ENCODE measurements at regions not wholly inside any gene's neighbourhood (a gene's known extent, or its start where the extent isn't known, plus 50 kb on each side); places are given as distances from the start of the nearest gene placed in this dataset.

DNA sequence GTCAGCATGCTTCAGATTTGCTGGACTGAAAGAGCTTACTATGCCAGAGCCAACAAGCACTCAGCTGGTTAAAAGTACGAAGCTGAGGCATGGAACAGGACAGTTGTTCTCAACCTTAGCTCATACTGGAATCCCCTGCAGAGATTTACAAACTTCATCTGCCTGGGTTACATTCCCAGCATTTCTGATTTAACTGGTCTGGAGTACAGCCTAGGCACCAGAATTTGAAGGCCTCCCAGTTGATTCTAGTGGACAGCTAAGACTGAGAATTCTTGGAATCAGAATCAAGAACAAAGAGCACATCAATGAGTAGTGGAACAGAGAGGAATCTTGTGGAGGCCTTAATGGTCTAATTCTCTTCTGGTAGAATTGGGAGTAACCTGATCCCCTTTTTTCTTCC is 298.2 kb upstream of the NXPH2 start:
- DNase-seq (ENCODE audit: low read depth): no peak
- TF ChIP-seq, protein P1, sequence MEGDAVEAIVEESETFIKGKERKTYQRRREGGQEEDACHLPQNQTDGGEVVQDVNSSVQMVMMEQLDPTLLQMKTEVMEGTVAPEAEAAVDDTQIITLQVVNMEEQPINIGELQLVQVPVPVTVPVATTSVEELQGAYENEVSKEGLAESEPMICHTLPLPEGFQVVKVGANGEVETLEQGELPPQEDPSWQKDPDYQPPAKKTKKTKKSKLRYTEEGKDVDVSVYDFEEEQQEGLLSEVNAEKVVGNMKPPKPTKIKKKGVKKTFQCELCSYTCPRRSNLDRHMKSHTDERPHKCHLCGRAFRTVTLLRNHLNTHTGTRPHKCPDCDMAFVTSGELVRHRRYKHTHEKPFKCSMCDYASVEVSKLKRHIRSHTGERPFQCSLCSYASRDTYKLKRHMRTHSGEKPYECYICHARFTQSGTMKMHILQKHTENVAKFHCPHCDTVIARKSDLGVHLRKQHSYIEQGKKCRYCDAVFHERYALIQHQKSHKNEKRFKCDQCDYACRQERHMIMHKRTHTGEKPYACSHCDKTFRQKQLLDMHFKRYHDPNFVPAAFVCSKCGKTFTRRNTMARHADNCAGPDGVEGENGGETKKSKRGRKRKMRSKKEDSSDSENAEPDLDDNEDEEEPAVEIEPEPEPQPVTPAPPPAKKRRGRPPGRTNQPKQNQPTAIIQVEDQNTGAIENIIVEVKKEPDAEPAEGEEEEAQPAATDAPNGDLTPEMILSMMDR (IDR thresholded peaks at IDR 0.05; ENCODE audit: insufficient read depth, low read depth, low read length, missing control alignments): no peak
- H3K4me3 ChIP-seq (ENCODE audit: low read depth, low read length): no peak overlapping the region

DNA sequence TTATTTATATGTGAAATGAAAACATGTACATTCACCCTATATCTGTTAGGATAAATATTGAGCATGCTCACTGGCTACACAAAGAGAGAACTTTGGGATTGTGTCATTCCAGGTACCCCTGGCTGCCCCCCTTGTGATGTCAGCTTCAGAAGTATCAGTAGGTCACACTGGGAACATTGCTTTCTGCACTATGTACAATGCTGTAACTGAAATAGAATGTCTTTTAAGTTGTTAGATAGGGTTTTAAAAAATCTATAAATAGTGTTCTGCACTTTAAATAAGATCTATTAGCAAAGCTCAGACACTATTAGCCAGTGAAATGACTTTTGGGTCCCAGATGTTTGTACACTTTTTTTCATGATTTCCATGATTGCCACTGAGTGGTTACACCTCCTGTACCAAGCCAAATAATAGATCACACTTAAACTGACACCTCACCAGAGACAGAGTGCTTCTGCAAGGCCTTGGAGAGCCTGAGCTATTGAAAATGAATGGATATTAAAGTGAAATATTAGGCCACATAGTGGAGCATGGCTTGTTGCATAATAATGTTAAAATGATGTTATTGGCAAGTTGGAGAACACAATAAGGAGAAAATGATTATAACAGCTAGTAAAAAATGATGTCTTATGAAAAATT is 297.0 kb upstream of the NXPH2 start:
- DNase-seq (ENCODE audit: low read depth): no peak
- TF ChIP-seq, protein P1 (IDR thresholded peaks at IDR 0.05; ENCODE audit: insufficient read depth, low read depth, low read length, missing control alignments): no peak
- no peak overlapping the region for H3K4me3 ChIP-seq (ENCODE audit: low read depth, low read length)

DNA sequence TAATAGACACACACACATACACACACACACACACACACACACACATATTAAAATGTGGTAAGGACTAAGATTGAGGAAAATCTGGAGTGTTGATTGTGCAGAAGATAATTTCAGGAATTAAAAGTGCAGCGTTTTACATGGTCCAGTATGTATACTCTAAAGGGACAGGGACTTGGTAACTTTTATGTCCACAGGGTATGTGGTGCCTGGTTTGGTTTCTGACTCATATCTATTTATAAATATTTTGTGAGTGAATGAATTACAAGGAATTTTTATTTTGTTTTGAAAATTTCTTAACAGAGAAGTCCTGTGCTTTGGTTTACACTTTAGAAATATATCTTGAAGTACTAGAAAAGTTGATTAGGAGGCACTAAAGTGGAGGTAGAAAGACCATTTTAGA is 287.7 kb upstream of the NXPH2 start:
- TF ChIP-seq, protein P1 (IDR thresholded peaks at IDR 0.05; ENCODE audit: insufficient read depth, low read depth, low read length, missing control alignments): no peak
- no peak for DNase-seq (ENCODE audit: low read depth)
- H3K4me3 ChIP-seq (ENCODE audit: low read depth, low read length): no peak overlapping the region

DNA sequence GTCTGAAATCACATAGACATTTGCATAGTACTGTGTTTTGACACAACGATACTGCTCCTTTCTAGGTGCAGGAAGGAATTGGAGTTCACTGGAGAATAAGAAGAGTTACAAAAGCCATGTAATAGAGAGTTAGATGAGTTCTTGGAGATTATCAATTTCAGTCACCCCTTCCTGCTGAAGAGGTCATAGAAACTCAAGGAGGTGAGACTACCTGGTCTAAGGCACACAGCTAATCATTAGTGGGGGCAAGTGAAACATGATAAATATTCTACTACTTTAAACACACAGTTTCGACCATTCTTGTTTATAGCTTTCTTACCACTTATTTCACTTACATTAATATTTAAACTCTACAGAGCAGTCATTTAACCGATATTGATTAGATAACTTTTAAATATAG is 286.9 kb upstream of the NXPH2 start:
- no peak overlapping the region for H3K4me3 ChIP-seq (ENCODE audit: low read depth, low read length)
- DNase-seq (ENCODE audit: low read depth): no peak
- TF ChIP-seq, protein P1 (IDR thresholded peaks at IDR 0.05; ENCODE audit: insufficient read depth, low read depth, low read length, missing control alignments): no peak

DNA sequence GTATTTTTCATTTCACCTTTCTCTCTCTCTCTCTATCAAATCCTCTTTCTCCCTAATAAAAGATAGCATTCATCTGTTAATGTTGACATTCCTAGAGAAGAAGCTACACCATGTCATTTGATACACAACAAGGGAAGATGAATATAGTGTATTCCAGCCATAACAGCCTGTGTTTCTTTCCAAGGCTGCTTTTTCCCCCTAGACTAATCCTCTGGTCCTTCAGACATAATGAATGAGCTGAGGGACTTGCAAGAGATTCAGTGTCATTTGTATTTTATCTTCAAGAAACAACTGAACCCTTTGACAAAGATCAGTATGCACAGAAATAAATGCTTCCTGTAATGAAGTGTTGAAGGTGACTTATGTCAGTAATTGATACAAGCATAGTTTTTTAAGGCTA is 284.0 kb upstream of the NXPH2 start:
- TF ChIP-seq, protein P1 (IDR thresholded peaks at IDR 0.05; ENCODE audit: insufficient read depth, low read depth, low read length, missing control alignments): no peak
- H3K4me3 ChIP-seq (ENCODE audit: low read depth, low read length): no peak overlapping the region
- no peak for DNase-seq (ENCODE audit: low read depth)

DNA sequence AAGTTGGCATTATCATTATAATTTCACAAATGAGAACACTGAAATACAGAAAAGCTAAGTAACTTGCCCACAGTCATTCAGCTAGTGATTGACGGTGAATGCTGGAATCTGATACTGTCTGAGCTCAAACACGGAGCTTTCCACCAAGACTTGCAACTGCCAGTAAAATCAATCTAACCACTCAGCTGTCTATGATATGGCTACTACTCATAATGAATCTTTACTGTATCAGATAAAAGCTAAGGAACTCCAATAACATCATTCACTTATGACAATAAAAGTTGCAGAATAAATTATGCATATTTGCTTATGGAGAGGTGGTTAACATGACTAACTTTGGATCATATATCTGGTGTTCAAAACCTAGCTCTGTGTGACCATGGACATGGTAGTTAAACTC is 279.4 kb upstream of the NXPH2 start:
- DNase-seq (ENCODE audit: low read depth): no peak
- TF ChIP-seq, protein P1 (IDR thresholded peaks at IDR 0.05; ENCODE audit: insufficient read depth, low read depth, low read length, missing control alignments): no peak
- H3K4me3 ChIP-seq (ENCODE audit: low read depth, low read length): no peak overlapping the region

DNA sequence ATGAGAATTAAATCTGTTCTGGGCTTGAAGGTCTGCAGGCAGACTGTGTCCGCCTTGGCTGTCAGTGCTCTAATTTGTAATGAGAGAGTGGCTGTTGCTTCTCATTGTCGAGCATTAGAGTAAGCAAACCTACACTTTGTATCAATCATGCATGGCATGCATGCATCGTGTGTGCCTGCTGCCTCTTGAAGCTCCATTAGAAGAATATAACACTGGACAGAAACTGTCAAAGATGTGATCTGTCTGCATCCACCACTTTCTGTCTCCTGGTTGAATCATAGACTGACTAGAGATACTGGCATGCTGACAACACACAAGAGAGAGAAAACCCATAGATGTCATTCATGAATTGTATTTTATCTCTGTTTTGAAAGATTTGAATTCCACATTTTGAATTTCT is 275.0 kb upstream of the NXPH2 start:
- TF ChIP-seq, protein P1 (IDR thresholded peaks at IDR 0.05; ENCODE audit: insufficient read depth, low read depth, low read length, missing control alignments): no peak
- no peak for DNase-seq (ENCODE audit: low read depth)
- no peak overlapping the region for H3K4me3 ChIP-seq (ENCODE audit: low read depth, low read length)

All from GM12865 (cell line).